ENCODE measurements at regions not wholly inside any gene's neighbourhood (a gene's known extent, or its start where the extent isn't known, plus 50 kb on each side); places are given as distances from the start of the nearest gene placed in this dataset.

GRCh38 chr18:75880925-75881504, 453.5 kb upstream of the SMIM21 start:
- Mint-ChIP-seq H3K27ac (no peak overlapping the region), H3K4me1 (ENCODE audit: low read depth) (no peaks in the 10 kb centered on the region), H3K9me3 (no peaks in the 10 kb centered on the region), H3K36me3 (ENCODE audit: low read depth) (no peaks in the 10 kb centered on the region), H3K27me3 (peaks cover 4% of the 10 kb centered on the region), H3K4me3 (no peak overlapping the region)
- POLR2A ChIA-PET, result no interaction called here
- DNase-seq (no peak), ATAC-seq (ENCODE audit: poor library complexity) (no peak)
- H3K27ac ChIP-seq (ENCODE audit: low read depth in 1 of 2, low read length in 2 of 2), result no peak overlapping the region
- H3K27me3 ChIP-seq (ENCODE audit: control insufficient read depth in 1 of 2, insufficient read depth in 2 of 2, low read length in 2 of 2), result no peaks in the 10 kb centered on the region
- intact Hi-C loops (cut with DNase I, micrococcal nuclease), result loop anchor here in 1 of 2 experiments (5.0 kb wide), 1 partner anchor 466 kb away; no protein-coding TSS in a partner anchor
- no peaks in the 10 kb centered on the region for H3K36me3 ChIP-seq (ENCODE audit: insufficient read depth, low read length)
- H3K4me1 ChIP-seq (ENCODE audit: insufficient read depth, low read length), result no peaks in the 10 kb centered on the region
- CTCF ChIA-PET, result no interaction called here
- H3K4me3 ChIP-seq (ENCODE audit: low read length), result no peak overlapping the region
- TF ChIP-seq, protein P1, sequence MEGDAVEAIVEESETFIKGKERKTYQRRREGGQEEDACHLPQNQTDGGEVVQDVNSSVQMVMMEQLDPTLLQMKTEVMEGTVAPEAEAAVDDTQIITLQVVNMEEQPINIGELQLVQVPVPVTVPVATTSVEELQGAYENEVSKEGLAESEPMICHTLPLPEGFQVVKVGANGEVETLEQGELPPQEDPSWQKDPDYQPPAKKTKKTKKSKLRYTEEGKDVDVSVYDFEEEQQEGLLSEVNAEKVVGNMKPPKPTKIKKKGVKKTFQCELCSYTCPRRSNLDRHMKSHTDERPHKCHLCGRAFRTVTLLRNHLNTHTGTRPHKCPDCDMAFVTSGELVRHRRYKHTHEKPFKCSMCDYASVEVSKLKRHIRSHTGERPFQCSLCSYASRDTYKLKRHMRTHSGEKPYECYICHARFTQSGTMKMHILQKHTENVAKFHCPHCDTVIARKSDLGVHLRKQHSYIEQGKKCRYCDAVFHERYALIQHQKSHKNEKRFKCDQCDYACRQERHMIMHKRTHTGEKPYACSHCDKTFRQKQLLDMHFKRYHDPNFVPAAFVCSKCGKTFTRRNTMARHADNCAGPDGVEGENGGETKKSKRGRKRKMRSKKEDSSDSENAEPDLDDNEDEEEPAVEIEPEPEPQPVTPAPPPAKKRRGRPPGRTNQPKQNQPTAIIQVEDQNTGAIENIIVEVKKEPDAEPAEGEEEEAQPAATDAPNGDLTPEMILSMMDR (IDR thresholded peaks at IDR 0.05), result no peak
- peaks cover 0 to 7% of the 10 kb centered on the region in 2 experiments for H3K9me3 ChIP-seq (ENCODE audit: control insufficient read depth in 1 of 2, insufficient read depth in 1 of 2, low read length in 2 of 2)

DNA sequence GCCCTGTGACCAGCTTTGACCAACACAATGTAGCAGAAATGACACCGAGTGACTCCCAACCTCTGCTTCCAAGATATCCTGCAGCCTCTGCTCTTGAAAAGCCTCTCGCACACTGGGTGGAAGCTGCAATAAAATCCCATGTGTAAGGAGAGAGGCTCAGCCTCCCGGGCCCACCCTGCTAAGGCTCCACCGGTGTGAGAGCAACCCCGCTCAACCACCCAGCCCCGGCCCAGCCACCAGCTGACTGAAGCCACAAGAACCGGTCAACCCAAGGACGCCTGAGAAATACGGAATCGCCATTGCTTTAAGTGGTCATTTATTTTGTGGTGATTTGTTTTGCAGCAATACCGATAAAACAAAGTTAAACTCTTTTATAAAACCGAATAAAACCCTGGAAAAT, 452.8 kb upstream of the SMIM21 start:
- DNase-seq (no peak), ATAC-seq (ENCODE audit: poor library complexity) (no peak)
- intact Hi-C loops (cut with DNase I, micrococcal nuclease), result loop anchor here in 1 of 2 experiments (5.0 kb wide), 1 partner anchor 467 kb away; no protein-coding TSS in a partner anchor
- Mint-ChIP-seq H3K4me3 (no peak overlapping the region), H3K36me3 (ENCODE audit: low read depth) (no peaks in the 10 kb centered on the region), H3K9me3 (no peaks in the 10 kb centered on the region), H3K27ac (no peak overlapping the region), H3K27me3 (peaks cover 4% of the 10 kb centered on the region), H3K4me1 (ENCODE audit: low read depth) (no peaks in the 10 kb centered on the region)
- Histone ChIP-seq H3K36me3 (ENCODE audit: insufficient read depth, low read length) (no peaks in the 10 kb centered on the region), H3K9me3 (ENCODE audit: control insufficient read depth in 1 of 2, insufficient read depth in 1 of 2, low read length in 2 of 2) (peaks cover 0 to 14% of the 10 kb centered on the region in 2 experiments), H3K4me3 (ENCODE audit: low read length) (no peak overlapping the region), H3K4me1 (ENCODE audit: insufficient read depth, low read length) (no peaks in the 10 kb centered on the region), H3K27me3 (ENCODE audit: control insufficient read depth in 1 of 2, insufficient read depth in 2 of 2, low read length in 2 of 2) (no peaks in the 10 kb centered on the region), H3K27ac (ENCODE audit: low read depth in 1 of 2, low read length in 2 of 2) (no peak overlapping the region)
- ChIA-PET CTCF (no interaction called here), POLR2A (no interaction called here)
- TF ChIP-seq, protein P1 (IDR thresholded peaks at IDR 0.05), result no peak

DNA sequence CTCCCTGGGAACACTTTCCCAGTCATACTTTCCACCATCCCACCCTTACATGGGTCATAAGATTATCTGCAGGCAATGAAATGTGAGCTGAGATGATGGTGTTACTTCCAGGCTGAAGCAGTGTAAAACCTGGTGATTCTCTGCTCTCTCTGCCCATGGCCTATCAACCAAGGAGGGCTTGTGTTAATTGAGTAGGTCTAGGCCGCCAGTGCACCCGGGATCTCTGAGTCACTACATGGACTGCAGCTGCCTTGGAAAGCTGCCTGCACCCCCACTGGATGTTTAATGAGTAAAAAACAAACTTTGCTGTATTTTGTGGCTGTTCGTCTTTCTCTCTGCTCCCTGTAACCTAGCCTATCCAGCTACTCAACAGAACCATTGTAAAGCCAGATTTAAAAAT, 451.7 kb upstream of the SMIM21 start:
- intact Hi-C loops (cut with DNase I, micrococcal nuclease), result no loop called here
- ChIA-PET CTCF (no interaction called here), POLR2A (no interaction called here)
- Histone ChIP-seq H3K4me1 (ENCODE audit: insufficient read depth, low read length) (no peaks in the 10 kb centered on the region), H3K36me3 (ENCODE audit: insufficient read depth, low read length) (no peaks in the 10 kb centered on the region), H3K9me3 (ENCODE audit: control insufficient read depth in 1 of 2, insufficient read depth in 1 of 2, low read length in 2 of 2) (peaks cover 0 to 14% of the 10 kb centered on the region in 2 experiments), H3K27ac (ENCODE audit: low read depth in 1 of 2, low read length in 2 of 2) (no peak overlapping the region), H3K27me3 (ENCODE audit: control insufficient read depth in 1 of 2, insufficient read depth in 2 of 2, low read length in 2 of 2) (no peaks in the 10 kb centered on the region), H3K4me3 (ENCODE audit: low read length) (no peak overlapping the region)
- TF ChIP-seq, protein P1 (IDR thresholded peaks at IDR 0.05), result no peak
- H3K27me3 Mint-ChIP-seq, result peaks cover 4% of the 10 kb centered on the region
- no peak for ATAC-seq (ENCODE audit: poor library complexity)
- H3K4me1 Mint-ChIP-seq (ENCODE audit: low read depth), result no peaks in the 10 kb centered on the region
- DNase-seq, result no peak
- no peak overlapping the region for H3K4me3 Mint-ChIP-seq
- H3K27ac Mint-ChIP-seq, result no peak overlapping the region
- no peaks in the 10 kb centered on the region for H3K9me3 Mint-ChIP-seq
- no peaks in the 10 kb centered on the region for H3K36me3 Mint-ChIP-seq (ENCODE audit: low read depth)
